ENCODE measurements at regions not wholly inside any gene's neighbourhood (a gene's known extent, or its start where the extent isn't known, plus 50 kb on each side); places are given as distances from the start of the nearest gene placed in this dataset.
"Not testable (repeated sequence)": the region's sequence is repeated elsewhere in the genome, so short reads cannot be mapped to it uniquely, and the experiment has no call there.

DNA sequence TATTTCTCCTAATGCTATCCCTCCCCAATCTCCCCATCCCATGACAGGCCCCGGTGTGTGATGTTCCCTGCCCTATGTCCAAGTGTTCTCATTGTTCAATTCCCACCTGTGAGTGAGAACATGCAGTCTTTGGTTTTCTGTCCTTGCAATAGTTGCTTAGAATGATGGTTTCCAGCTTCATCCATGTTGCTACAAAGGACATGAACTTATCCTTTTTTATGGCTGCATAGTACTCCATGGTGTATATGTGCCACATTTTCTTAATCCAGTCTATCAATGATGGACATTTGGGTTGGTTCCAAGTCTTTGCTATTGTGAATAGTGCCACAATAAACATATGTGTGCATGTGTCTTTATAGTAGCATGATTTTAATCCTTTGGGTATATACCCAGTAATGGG is 51.3 kb upstream of the RIOK2 start:
- DNase-seq = not testable (repeated sequence)

DNA sequence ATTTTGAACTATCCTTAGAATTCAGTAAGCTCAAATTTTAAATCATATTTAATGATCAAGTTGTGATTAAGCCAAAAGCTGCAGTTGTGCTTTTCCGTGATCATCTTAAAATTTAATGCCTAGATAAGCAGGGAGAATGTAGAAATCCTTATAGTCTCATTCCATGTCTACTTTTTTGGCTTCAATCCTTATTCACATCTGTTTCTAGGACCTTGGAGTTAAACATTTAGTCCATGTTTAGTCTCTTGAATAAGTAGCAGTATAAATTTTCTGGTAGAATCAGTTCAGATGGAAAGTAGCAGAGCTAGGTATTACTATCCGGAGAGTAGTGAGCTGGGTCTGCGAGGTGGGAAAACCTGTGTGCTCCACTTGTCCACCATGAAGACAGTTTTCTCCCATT is 59.3 kb upstream of the RIOK2 start:
- no peak for DNase-seq

DNA sequence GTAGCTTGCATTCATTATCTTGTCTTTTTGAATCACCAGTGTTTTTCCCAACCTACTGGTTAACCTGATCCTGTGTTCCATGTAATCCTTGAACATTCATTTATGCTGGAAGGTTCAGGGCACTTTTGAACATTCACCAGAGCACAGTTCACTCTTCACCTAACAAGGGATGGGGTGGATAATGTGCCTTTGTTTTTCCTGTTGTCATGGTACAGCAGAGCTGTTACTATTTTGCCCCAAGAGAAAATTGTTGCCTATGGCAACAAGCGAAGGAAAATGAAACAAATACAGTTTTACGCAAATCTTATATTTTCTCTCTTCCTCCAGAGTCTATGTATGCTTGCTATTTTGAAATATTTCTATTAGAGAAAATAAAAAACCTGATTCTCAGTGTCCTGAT is 60.3 kb upstream of the RIOK2 start:
- peak; percentile 28 for DNase-seq

DNA sequence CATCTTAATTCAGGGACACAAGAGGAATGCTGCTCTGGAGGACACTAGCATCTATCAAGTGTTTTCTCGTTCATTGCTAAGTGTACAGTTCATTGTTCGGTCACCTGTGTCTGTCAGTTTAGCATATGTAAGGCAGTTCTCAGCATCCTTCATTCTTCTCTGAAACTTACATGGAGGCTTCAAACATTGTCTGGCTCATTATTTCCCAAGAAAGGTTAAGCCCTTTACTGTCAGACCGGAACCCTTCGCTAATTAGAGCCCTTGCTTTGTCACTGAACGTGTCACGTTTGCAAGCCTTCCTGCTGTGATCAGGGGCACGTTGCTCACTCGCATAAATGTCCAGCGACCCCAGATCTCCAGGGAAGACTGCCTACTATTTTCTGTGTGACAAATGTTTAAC is 62.3 kb upstream of the RIOK2 start:
- no peak for DNase-seq

DNA sequence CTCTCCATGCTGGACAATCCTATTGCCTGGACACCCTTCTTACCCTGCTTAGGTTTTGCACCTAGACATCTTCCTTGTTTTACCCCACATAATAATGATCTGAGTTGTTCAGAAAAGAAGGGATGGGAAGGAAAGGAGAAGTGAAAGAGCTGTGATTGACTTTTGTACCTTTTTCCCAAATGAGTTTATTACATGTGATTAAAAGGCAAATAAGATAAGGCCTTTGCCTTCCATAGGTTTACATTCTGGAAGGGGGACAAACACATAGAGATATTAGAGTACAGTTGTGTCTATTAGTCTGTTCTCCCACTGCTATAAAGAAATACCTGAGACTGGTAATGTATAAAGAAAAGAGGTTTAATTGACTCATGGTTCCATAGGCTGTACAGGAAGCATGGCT is 67.1 kb upstream of the RIOK2 start:
- DNase-seq = no peak

DNA sequence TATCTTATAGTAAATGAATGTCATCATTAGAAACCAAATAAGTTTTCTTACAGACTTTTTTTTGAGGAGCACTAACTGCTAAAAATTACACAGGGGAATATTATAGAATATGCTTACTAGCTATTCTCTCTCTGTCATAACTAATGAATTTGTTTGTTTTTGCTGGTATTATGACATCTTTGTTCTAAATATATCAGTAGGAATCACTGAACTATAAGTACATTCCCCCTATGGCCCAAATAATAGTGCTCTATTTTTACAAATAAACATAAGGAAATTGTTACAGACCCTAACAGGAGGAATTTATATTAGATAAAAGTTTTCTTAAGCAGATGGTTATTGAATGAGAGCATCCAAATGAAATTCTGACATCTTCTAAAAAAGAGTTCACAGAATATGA is 83.0 kb upstream of the RIOK2 start:
- no peak for DNase-seq

DNA sequence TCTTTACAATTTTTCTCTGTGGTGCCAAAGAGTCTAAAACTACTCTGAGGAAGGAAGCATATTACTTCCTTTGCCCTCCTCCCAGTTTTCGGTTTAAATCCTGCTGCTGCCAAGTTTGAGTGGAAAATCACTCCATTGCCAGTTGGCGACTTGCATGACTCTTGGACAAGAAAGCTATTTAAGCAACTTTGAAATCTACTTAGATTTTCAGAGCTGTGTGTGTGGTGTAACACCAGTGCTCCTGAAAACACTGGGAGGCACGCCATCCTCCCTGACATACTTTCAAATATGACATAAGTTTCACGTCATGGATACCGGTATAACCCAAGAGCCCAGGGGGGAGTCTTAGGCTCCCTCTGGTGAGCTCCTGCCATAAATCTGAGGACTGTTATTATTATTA is 83.5 kb upstream of the RIOK2 start:
- DNase-seq = peak; percentile 89

DNA sequence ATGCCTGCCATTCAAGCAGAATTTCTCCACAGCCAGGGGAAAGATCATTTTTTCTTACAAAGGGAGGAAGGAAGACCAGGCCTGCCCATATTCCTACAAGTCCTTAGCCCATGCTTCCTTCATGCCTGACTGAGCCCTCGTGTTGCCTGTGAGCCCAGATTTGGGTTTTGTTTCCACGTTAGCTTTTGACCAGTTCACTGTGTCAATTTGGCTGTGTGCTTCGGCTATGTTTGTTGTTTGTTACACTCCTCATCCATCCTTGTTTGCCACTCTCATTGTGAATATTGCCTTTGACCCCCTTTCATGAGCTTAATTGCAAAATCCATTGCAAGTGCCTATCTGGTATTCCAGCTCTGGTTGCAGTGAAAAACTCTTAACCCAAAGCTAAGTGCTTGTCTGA is 84.7 kb upstream of the RIOK2 start:
- DNase-seq = no peak

DNA sequence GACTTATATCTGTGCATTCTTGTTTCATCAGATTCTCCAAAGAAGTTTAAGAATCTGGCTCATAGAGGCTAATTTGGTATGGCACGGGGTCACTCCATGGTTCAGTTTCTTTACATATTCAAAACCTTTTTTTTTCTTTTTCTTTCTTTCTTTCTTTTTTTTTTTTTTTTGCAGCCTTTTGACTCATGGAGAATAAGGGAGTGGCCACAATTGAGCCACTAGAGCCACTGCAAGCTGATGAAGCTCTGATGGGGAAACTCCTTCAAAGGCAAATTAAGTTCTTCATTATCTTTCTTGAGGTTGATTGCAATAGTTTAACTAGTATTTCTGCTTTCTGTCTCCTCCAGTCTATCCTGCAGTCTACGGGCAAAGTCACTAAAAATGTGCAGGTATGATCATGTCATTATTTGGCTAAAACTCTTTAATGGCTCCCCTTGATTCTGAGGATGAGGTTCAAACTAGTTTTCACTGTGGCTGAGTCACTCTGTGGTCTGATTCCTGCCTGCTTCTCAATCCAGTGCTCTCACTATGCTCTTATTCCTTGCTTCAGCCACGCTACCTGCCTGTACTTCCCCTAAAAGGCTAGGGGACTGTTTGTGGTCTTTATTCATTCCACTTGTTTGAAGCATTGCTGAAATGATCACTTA is 93.5 kb upstream of the RIOK2 start:
- DNase-seq = no peak

DNA sequence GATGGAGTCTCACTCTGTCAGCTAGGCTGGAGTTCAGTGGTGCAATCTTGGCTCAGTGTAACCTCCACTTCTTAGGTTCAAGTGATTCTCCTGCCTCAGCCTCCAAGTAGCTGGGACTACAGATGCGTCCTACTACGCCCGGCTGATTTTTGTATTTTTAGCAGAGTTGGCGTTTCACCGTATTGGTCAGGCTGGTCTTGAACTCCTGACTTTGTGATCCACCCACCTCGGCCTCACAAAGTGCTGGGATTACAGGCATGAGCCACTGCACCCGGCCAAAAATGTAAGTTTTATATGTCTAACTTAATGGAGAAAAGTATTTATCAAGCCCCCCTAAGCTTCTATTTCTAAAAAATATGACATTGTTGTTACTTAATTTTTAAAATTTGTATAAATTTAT is 98.2 kb upstream of the RIOK2 start:
- DNase-seq = no peak

DNA sequence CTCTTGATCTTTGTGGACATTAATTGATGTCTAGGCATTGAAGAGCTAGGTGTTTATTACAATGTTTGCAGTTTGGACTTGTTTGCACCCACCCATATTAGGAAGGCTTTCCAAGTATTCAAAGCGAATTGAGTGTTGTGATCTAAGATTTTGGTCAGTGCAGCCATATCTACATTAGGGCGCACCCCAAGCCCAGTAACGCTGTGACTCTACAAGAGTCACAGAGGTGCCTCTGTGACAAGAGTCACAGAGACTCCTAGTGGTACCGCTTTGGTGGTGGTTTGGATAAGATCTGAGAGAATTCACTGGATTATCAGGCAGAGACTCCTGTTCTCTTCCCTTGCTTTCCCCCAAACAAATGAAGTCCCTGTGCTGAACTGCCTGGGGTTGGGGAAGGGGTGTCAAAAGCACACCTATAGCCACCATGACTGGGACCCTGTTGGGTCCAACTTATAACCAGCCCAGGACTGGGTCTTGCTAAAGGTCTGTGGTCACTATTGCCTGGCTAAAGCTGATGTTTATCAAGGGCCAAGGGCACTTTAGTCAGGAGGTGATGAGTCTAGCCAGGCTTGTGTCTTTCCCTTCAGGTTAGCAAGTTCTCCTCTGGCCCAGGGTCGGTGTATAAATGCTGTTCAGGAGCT is 114.1 kb upstream of the RIOK2 start:
- no peak for DNase-seq

DNA sequence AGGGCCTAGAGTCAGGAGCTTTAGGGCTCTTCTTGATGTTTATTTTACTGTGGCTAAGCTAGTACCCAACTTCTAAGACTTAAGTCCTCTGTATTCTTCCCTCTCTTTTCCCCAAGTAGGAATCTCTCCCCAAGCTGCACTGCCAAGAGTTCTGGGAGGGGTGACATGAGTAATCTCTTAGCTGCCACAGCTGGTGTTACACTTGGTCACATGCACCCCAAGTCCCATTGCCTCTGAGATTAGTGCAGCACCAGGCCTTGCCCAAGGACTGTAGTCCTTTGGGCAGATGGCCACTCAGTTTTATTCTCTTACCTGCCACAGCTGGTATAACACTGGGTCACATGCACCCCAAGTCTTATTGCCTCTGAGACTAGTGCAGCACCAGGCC is 114.7 kb upstream of the RIOK2 start:
- DNase-seq = no peak

DNA sequence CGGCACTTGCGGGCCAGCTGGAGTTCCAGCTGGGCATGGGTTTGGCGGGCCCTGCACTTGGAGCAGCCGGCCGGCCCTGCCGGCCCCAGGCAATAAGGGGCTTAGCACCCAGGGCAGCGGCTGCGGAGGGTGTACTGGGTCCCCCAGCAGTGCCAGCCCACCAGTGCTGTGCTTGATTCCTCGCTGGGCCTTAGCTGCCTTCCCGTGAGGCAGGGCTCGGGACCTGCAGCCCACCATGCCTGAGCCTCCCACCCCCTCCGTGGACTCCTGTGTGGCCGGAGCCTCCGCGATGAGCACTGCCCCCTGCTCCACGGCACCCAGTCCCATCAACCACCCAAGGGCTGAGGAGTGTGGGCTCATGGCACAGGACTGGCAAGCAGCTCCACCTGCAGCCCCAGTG is 118.1 kb upstream of the RIOK2 start:
- not testable (repeated sequence) for DNase-seq

DNA sequence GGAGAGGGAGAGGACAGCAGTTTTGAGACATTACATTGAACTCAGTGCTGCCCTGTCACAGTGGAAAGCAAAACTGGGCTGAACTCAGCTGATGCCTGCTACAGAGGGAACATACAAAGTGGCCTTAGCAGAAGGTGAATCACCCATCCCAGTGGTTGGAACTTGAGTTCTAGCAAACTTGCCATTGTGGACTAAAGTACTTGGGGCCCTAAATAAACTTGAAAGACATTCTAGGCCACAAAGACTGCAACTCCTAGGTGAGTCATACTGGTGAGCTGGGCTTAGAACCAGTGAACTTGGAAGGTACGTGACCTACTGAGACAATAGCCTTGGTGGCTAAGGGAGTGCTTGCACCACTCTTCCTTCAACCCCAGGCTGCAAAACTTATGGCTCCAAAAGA is 155.7 kb upstream of the RIOK2 start:
- DNase-seq = no peak

DNA sequence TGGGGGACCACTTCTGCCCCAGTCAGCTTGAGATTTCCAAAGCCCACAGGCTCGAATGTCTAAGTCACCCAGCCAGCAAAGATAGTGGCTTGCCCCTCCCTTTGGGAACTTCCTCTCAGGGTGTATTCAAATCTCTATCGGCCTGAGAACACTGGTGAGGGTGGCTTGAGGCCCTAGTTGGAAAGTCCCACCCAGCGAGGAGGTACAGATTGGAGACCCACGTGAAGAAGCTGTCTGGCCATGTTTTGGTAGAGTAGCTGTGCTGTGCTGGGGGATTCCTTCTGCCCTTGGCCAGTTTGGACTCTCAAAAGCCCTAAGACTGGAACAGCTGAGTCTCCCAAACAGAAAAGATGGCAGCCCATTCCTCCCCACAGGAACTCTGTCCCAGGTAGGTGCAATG is 172.7 kb upstream of the RIOK2 start:
- no peak for DNase-seq

DNA sequence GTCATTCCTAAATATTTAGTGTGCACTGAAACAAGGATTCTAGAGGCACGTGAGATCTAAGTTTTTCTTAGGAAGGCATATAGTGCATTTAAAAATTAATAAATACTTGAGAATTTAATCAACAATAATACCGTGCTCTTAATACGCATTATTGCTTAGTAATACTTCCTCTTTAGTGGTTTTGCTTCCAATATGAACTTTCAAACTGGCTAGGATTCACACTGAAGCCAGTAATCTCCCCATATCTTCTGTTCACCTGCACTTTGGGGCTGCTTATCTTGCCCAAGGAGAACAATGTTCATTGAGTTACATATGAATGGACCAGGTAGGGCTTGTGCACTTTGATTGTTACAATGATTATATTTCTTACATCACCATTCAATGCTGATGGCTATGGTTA is 180.5 kb upstream of the RIOK2 start:
- DNase-seq = no peak

DNA sequence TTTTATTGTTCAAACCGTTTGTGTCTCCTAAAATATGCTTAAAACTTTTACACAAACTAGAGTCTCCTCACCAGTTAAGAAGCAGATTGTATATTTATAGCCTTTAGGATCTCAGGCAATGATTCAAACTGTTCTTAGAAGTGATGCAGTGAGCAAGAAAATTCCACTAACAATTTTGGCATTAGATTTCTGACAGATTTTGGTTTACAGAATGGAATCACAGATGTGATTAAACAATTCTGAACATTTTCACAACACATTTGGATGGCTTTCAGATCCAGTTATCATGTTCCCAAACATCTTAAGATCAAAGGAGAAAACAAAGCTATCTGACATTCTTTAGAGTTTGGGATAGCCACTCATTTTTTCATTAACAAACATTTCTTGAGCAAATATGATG is 181.7 kb upstream of the RIOK2 start:
- no peak for DNase-seq

DNA sequence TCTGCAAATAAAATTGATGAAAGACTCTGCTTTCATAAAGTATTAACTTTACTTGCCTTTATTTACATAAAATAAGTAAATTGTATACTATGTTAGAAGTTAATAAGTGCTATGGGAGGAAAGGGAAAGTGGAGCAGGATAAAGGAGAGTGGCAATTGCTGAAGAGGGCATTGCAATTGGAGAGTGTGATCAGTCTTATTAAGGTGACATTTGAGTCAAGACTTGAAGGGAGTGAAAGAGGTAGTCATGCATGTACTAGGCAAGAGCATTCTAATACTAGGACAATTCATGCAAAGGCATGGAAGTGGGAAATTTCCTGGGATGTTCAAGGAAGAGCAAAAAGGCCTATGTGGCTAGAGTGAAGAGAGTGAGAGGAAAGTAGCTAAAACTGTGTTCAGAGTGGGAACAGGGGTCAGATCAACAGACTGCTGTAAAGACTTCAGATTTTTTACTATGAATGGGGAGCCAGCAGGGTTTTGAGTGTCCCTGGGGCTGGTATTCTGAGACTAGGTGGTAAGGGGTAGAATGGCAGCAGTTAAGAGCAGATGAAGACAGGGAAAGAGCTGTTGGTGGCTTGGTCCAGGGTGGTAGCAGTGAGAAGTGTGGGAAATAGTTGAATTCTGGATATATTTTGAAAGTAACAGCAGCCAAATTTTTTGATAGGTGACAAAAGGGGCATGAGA is 182.3 kb upstream of the RIOK2 start:
- no peak for DNase-seq

DNA sequence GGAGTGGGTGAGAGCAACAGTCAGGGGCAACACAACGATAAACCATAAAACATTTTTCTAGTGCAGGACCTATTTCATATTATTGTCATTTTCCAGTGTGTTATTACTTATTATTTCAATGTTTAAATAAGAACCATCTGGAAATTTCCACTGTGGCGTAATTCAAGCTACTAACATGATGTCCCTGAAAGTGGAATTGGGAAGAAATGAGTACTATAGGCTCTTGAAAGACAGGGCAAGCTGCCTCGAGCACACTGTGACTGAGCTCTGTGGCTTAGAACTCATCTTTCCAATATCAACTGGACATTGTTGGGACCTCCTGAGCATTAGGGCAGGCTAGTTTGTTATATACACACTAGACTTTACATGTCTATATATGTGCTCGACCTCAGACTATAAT is 182.9 kb upstream of the RIOK2 start:
- no peak for DNase-seq

DNA sequence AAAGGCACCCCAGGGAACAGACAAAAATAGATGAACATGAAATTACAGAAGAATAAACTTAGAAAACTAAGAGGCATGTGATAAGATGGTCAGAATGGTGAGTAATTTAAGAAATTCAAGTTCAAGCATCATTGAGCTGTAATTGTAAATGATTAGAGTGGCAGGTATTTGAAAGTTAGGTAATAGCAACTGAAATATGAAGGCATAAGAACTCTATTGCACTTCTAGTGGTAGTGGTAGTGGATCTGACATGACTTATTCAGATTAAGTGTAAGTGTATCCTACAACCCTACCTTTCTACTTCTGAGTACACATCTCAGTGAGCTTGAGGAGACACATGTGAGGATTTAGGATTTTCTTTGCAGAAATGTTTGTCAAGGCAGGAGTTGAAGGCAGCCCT is 192.9 kb upstream of the RIOK2 start:
- DNase-seq = no peak

DNA sequence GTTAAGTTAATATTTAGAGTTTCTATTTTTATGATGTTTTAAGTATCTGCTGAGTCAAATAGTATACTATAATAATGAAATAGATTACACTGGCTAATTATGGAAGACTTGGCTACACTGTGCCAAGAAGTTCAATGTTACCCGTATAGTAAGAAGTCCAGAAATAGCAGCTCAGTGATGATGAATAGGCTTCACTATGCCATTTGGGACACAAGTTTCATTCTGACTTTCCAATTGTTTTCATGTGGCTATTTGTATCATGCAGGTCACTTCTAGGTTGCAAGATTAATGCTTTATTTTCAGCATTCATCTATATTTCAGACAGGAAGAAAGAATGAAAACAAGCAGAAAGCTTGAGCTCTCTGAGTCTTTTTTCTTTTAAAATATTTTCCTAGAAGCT is 194.5 kb upstream of the RIOK2 start:
- no peak for DNase-seq

DNA sequence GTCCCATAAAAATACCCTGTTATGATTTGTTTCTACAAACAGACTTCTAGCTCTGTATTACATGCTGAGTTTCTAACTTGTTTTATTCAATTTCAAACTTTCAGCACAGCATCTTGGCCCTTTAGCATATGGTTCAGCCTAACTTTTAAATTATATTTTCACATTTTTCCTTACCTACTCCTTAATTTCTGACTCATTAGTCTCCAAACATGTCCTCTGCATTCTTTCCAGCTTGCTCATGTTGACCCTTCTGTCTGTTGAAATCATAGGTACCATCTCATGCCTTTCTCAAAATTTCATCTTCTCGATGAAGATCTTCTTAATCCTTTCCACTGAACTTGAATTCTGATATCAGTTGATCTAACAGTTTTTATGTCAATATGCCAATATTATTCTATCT is 200.9 kb upstream of the RIOK2 start:
- no peak for DNase-seq

DNA sequence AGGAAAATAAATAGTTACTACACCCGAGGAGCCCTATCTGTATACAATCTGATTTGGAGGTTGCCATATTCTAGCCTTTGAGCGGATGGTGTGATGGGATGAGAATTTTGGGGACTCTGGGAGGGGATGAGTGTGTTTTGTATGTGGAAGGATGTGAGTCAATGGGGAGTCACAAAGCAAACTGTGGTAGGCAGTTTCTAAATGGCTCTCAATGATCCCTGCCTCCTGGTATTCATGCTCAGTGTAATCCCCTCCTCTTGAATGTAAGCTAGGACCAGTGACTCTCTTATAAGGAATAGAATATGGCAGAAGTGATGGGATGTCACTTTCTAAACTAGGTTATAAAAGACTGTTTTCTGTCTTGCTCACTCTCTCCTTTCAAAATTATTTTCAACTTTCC is 205.7 kb upstream of the RIOK2 start:
- DNase-seq = no peak

DNA sequence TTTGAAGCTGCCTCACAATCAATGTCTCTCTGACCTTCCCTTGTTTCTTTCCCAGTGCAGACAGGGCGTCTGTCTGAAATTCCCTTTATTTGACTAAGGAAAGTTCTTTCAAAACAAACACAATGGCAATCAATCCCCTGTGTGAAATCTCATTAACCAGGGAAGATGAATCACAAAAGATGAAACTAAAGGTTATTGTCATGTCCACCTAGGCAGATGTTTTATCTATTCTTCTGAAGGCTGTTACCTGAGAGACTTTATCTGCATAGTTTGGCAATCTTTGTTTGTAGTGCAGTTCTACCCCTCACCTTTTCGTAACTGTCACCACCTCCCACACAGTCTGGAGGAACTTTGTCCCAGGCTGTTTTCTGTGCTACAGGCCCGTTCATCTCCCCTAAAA is 217.5 kb upstream of the RIOK2 start:
- DNase-seq = no peak

DNA sequence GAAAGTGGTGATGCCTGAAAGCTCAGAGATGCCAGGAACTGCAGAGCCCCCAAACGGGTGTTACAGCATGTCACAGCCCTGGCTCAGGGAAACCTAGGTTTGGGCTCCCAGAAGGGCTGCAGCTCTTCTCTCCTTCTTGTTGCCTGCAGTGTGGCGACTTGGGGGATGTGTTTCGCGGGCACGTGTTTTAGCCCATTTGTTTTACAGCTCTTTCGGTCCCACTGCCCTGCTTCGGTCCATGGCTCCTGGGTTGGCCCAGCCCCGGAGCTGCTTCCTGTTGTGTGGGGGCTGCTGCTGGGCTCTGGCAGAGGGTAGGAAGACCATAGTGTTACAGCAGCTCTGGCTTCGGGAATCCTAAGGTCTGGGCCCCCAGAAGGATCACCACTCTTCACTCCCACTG is 222.9 kb upstream of the RIOK2 start:
- no peak for DNase-seq
